PC-9 (cell line): ENCODE measurements at regions not wholly inside any gene's neighbourhood (a gene's known extent, or its start where the extent isn't known, plus 50 kb on each side); places are given as distances from the start of the nearest gene placed in this dataset.

Experiments used
- EZH2 ChIP-seq: fragments of 200-600 bp; sonication (generic); IDR thresholded peaks from 2 replicates; pipeline ENCODE4 v1.8.0; 2017; ENCODE audit warnings: antibody characterized with exemption, low read depth
- TF ChIP-seq, protein P1 (sequence below): fragments of 200-600 bp; sonication (generic); conservative IDR thresholded peaks from 2 replicates; pipeline ENCODE4 v1.6.1; 2017; ENCODE audit warnings: mixed run types, antibody characterized with exemption, mild to moderate bottlenecking, moderate library complexity

DNA sequence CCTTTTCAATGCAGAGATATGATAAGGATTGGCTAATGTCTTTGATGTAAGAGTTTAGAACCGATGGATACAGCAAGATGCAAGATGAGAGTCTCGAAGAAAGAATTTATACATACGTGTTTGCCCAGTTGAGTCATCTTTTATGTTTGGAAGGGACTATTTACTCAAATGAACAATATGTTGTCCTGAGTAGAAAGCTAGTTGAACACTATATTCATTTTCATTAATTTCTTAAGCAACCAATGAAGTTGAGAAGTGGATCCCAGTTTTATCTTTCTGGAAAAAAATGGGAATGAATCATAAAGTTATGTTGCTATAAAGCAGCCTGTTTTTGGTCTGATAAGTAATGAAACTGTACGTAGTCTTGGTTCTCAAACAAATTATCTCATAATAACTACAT is 1431.7 kb upstream of the FLRT2 start:
- TF ChIP-seq EZH2 = no peak
- TF ChIP-seq, protein P1, sequence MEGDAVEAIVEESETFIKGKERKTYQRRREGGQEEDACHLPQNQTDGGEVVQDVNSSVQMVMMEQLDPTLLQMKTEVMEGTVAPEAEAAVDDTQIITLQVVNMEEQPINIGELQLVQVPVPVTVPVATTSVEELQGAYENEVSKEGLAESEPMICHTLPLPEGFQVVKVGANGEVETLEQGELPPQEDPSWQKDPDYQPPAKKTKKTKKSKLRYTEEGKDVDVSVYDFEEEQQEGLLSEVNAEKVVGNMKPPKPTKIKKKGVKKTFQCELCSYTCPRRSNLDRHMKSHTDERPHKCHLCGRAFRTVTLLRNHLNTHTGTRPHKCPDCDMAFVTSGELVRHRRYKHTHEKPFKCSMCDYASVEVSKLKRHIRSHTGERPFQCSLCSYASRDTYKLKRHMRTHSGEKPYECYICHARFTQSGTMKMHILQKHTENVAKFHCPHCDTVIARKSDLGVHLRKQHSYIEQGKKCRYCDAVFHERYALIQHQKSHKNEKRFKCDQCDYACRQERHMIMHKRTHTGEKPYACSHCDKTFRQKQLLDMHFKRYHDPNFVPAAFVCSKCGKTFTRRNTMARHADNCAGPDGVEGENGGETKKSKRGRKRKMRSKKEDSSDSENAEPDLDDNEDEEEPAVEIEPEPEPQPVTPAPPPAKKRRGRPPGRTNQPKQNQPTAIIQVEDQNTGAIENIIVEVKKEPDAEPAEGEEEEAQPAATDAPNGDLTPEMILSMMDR = no peak
